DND-41 (cell line): ENCODE measurements at regions not wholly inside any gene's neighbourhood (a gene's known extent, or its start where the extent isn't known, plus 50 kb on each side); places are given as distances from the start of the nearest gene placed in this dataset.

Experiments
- ATAC-seq: fragments of 200-7000 bp; cut with Tn5 transposase; 3 replicates; pipeline ENCODE4 v1.9.1; 2021; ENCODE audit warnings: low read depth; ENCODE audit not compliant: insufficient read depth
- DNase-seq: peaks from one replicate; pipeline ENCODE4 v3.0.0-alpha.2; 2020
- H2AFZ ChIP-seq: 2 replicates; pipeline ENCODE4 v1.6.0; 2012; ENCODE audit warnings: low read depth, low read length
- H3K27ac ChIP-seq: 2 replicates; pipeline ENCODE4 v1.5.1; 2012; ENCODE audit warnings: low read length, inconsistent platforms
- H3K27me3 ChIP-seq: fragments of 200-600 bp; sonication (generic); 2 replicates; pipeline ENCODE4 v1.6.0; 2012; ENCODE audit warnings: low read length, mild to moderate bottlenecking, inconsistent platforms; ENCODE audit not compliant: insufficient read depth, poor library complexity
- H3K36me3 ChIP-seq: 2 replicates; pipeline ENCODE4 v1.5.1; 2012; ENCODE audit warnings: low read length, inconsistent platforms; ENCODE audit not compliant: insufficient read depth
- H3K4me1 ChIP-seq: 2 replicates; pipeline ENCODE4 v1.5.1; 2012; ENCODE audit warnings: mild to moderate bottlenecking, low read length; ENCODE audit not compliant: insufficient read depth
- H3K4me2 ChIP-seq: 2 replicates; pipeline ENCODE4 v1.6.0; 2012; ENCODE audit warnings: mild to moderate bottlenecking, moderate library complexity, low read length, inconsistent platforms; ENCODE audit not compliant: insufficient read depth
- H3K4me3 ChIP-seq, 2 experiments: fragments of 200-600 bp in 1 of 2; shearing (Covaris generic) in 1 of 2; 2 replicates each; pipeline ENCODE4 v1.5.1; 2012 to 2016; ENCODE audit warnings: inconsistent platforms in 2 of 2, low read length in 2 of 2, mild to moderate bottlenecking in 2 of 2, low read depth in 1 of 2, moderate library complexity in 1 of 2
- H3K79me2 ChIP-seq: 2 replicates; pipeline ENCODE4 v1.6.0; 2012; ENCODE audit warnings: low read length, inconsistent platforms; ENCODE audit not compliant: insufficient read depth
- H3K9ac ChIP-seq: 2 replicates; pipeline ENCODE4 v1.6.0; 2012; ENCODE audit warnings: low read depth, mild to moderate bottlenecking, inconsistent platforms, low read length, moderate library complexity
- H3K9me3 ChIP-seq: 2 replicates; pipeline ENCODE4 v1.5.1; 2012; ENCODE audit warnings: low read length, moderate library complexity, mild to moderate bottlenecking, inconsistent platforms; ENCODE audit not compliant: insufficient read depth, severe bottlenecking
- H4K20me1 ChIP-seq: 2 replicates; pipeline ENCODE4 v1.6.0; 2012; ENCODE audit warnings: low read length; ENCODE audit not compliant: insufficient read depth
- CTCF ChIP-seq: IDR thresholded peaks from 2 replicates; pipeline ENCODE4 v1.5.1; 2012; ENCODE audit warnings: borderline replicate concordance, low read length, moderate library complexity, mild to moderate bottlenecking; ENCODE audit not compliant: poor library complexity, severe bottlenecking; ENCODE audit errors: extremely low read depth
- EZH2 ChIP-seq: IDR thresholded peaks from 3 replicates; pipeline ENCODE4 v1.6.1; 2012; ENCODE audit warnings: borderline replicate concordance, low read depth, mild to moderate bottlenecking, moderate library complexity, low read length, inconsistent platforms; ENCODE audit not compliant: severe bottlenecking

- Histone ChIP-seq H2AFZ (no peak overlapping the region), H3K79me2 (no peaks in the 10 kb centered on the region), H3K36me3 (no peaks in the 10 kb centered on the region), H3K4me2 (no peak overlapping the region), H3K9me3 (peaks cover 7% of the 10 kb centered on the region), H3K27me3 (no peaks in the 10 kb centered on the region), H3K4me1 (peaks cover 5% of the 10 kb centered on the region; the same call in 1 of the 2 replicates), H3K27ac (no peak overlapping the region), H4K20me1 (no peaks in the 10 kb centered on the region), H3K9ac (no peak overlapping the region), H3K4me3 (no peak overlapping the region)
- TF ChIP-seq CTCF (no peak), EZH2 (no peak)
- ATAC-seq, result no peak
- peak; percentile 1 for DNase-seq
Measured at GRCh38 chr1:181175955-181176354, 87.5 kb downstream of the IER5 start.

- Histone ChIP-seq H3K27ac (no peak overlapping the region), H2AFZ (no peak overlapping the region), H3K9me3 (peaks cover under 1% of the 10 kb centered on the region), H3K9ac (no peak overlapping the region), H3K27me3 (peaks cover 5% of the 10 kb centered on the region), H3K4me2 (no peak overlapping the region), H3K79me2 (no peaks in the 10 kb centered on the region), H3K4me3 (no peak overlapping the region), H3K4me1 (peaks cover 5% of the 10 kb centered on the region; the same call in 1 of the 2 replicates), H4K20me1 (no peaks in the 10 kb centered on the region), H3K36me3 (no peaks in the 10 kb centered on the region)
- DNase-seq, result no peak
- no peak for TF ChIP-seq EZH2
- no peak for TF ChIP-seq CTCF
- no peak for ATAC-seq
Measured at GRCh38 chr1:181178241-181178879, 89.9 kb downstream of the IER5 start.

- Histone ChIP-seq H4K20me1 (no peaks in the 10 kb centered on the region), H3K4me1 (no peaks in the 10 kb centered on the region), H3K9me3 (no peaks in the 10 kb centered on the region), H3K36me3 (no peaks in the 10 kb centered on the region), H3K4me3 (no peak overlapping the region), H3K4me2 (no peak overlapping the region), H2AFZ (no peak overlapping the region), H3K27ac (no peak overlapping the region), H3K9ac (no peak overlapping the region), H3K27me3 (peaks cover 5% of the 10 kb centered on the region), H3K79me2 (no peaks in the 10 kb centered on the region)
- no peak for DNase-seq
- TF ChIP-seq CTCF (no peak), EZH2 (no peak)
- no peak for ATAC-seq
Measured at GRCh38 chr1:181179279-181179986, 90.9 kb downstream of the IER5 start.
